ENCODE measurements at regions not wholly inside any gene's neighbourhood (a gene's known extent, or its start where the extent isn't known, plus 50 kb on each side); places are given as distances from the start of the nearest gene placed in this dataset.

DNA sequence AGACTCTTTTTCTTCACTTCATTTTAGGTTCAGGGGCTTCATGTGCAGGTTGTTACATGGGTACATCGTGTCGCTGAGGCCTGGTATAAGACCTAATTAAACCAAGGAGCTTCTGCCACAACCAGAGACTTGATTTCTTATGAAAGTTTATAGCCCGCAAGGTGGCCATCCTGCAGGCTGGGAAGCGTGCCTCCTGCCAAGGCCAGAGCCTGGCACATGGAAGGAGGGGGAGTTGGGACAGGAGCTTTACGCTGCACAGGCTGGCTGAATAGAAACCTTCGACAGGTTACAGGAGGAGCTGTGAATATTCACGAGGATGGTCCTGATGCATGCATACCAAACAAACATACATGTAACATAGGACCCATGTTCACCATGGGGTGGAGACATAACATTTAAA lies 50.1 kb upstream of the SIMC1 start:
- TF ChIP-seq, protein P1, sequence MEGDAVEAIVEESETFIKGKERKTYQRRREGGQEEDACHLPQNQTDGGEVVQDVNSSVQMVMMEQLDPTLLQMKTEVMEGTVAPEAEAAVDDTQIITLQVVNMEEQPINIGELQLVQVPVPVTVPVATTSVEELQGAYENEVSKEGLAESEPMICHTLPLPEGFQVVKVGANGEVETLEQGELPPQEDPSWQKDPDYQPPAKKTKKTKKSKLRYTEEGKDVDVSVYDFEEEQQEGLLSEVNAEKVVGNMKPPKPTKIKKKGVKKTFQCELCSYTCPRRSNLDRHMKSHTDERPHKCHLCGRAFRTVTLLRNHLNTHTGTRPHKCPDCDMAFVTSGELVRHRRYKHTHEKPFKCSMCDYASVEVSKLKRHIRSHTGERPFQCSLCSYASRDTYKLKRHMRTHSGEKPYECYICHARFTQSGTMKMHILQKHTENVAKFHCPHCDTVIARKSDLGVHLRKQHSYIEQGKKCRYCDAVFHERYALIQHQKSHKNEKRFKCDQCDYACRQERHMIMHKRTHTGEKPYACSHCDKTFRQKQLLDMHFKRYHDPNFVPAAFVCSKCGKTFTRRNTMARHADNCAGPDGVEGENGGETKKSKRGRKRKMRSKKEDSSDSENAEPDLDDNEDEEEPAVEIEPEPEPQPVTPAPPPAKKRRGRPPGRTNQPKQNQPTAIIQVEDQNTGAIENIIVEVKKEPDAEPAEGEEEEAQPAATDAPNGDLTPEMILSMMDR (IDR thresholded peaks at IDR 0.05) = no peak
- no peak for TF ChIP-seq POLR2A (IDR thresholded peaks at IDR 0.05)
- no peak for TF ChIP-seq POLR2AphosphoS5 (IDR thresholded peaks at IDR 0.05)

Measured in suprapubic skin (tissue), 4 donors.